ENCODE measurements at regions not wholly inside any gene's neighbourhood (a gene's known extent, or its start where the extent isn't known, plus 50 kb on each side); places are given as distances from the start of the nearest gene placed in this dataset.
"Not testable (repeated sequence)": the region's sequence is repeated elsewhere in the genome, so short reads cannot be mapped to it uniquely, and the experiment has no call there.

DNA sequence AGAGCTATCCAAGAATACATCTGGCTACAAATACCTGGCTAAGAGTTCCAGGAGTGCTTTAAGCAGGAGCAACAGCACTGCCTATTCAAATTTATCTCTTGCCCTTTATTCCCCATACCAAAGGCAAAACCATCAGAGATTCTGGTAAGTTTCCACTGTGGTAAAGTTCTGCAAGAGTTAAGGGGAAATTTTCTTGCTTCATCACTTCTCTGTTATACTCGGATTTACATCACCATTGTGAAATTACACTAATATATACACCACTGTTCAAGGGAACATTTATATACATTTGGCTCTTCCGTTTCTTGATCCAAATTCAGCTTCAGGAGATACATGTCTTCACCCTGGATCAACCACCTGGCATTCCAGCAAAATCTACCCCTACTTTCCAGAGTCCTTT lies 70.8 kb upstream of the PTPN13 start:
- Histone ChIP-seq H3K9me3 (peaks cover 0 to 23% of the 10 kb centered on the region in 2 donors), H3K27me3 (no peaks in the 10 kb centered on the region), H3K27ac (no peak overlapping the region), H3K4me3 (no peak overlapping the region), H3K36me3 (no peaks in the 10 kb centered on the region), H3K4me1 (no peaks in the 10 kb centered on the region)
- no peak for DNase-seq (ENCODE audit: low spot score)
- TF ChIP-seq, protein P1, sequence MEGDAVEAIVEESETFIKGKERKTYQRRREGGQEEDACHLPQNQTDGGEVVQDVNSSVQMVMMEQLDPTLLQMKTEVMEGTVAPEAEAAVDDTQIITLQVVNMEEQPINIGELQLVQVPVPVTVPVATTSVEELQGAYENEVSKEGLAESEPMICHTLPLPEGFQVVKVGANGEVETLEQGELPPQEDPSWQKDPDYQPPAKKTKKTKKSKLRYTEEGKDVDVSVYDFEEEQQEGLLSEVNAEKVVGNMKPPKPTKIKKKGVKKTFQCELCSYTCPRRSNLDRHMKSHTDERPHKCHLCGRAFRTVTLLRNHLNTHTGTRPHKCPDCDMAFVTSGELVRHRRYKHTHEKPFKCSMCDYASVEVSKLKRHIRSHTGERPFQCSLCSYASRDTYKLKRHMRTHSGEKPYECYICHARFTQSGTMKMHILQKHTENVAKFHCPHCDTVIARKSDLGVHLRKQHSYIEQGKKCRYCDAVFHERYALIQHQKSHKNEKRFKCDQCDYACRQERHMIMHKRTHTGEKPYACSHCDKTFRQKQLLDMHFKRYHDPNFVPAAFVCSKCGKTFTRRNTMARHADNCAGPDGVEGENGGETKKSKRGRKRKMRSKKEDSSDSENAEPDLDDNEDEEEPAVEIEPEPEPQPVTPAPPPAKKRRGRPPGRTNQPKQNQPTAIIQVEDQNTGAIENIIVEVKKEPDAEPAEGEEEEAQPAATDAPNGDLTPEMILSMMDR (IDR thresholded peaks at IDR 0.05): no peak

DNA sequence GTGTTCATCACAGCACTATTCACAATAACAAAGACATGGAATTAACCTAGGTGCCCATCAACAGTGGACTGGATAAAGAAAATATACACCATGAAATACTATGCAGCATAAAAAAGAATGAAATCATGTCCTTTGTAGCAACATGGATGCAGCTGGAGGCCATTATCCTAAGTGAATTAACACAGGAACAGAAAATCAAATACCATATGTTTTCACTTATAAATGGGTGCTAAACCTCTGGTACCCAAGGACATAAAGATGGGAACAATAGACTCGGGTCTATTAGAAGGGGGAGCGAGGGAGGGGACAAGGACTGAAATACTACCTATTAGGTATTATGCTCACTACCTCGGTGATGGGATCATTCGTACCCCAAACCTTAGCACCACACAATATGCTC lies 66.4 kb upstream of the PTPN13 start:
- DNase-seq (ENCODE audit: low spot score); H3K4me1 ChIP-seq; H3K36me3 ChIP-seq; H3K27ac ChIP-seq; H3K27me3 ChIP-seq; H3K9me3 ChIP-seq; H3K4me3 ChIP-seq: not testable (repeated sequence)

DNA sequence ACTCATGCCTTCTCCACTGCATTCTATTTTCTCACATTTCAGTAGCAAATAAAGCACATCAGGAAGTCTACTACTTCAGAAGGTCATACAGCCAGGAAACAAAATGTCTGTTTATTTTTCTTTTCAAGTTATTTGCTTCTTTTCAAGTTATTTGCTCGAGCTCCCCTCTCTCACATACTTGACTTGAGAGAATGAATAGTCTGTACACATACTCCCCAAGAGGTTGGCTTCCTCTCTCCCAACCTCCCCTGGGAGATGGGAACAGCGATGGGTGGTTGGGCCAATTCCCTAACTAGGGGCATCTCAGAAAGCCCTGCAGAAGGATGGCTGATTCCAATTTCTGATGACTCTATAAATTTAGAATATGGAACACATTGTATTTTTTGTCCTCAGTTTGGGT lies 64.7 kb upstream of the PTPN13 start:
- no peak overlapping the region for H3K27ac ChIP-seq
- H3K9me3 ChIP-seq: no peaks in the 10 kb centered on the region
- no peak for DNase-seq (ENCODE audit: low spot score)
- no peaks in the 10 kb centered on the region for H3K27me3 ChIP-seq
- H3K4me3 ChIP-seq: no peak overlapping the region
- TF ChIP-seq, protein P1 (IDR thresholded peaks at IDR 0.05): no peak
- H3K36me3 ChIP-seq: no peaks in the 10 kb centered on the region
- H3K4me1 ChIP-seq: no peaks in the 10 kb centered on the region

DNA sequence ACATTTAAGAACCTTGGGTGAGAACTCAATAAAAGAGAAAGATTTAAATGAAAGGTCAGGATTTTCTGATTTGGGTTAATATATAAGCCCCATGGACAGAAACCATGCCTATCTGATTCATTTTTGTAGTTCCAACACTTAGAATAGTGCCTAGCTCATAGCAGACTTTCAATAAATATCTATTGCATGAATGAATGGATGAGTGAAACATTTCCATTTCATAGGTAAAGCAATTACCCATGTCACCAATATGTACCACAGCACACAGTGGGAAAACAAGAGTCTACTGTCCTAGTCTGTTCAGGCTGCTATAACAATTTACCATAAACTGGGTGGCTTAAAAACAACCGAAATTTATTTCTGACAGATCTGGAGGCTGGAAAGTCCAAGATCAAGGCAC lies 63.9 kb upstream of the PTPN13 start:
- Histone ChIP-seq H3K4me1 (no peaks in the 10 kb centered on the region), H3K27me3 (no peaks in the 10 kb centered on the region), H3K27ac (no peak overlapping the region), H3K9me3 (no peaks in the 10 kb centered on the region), H3K36me3 (no peaks in the 10 kb centered on the region), H3K4me3 (no peak overlapping the region)
- TF ChIP-seq, protein P1 (IDR thresholded peaks at IDR 0.05): no peak
- DNase-seq (ENCODE audit: low spot score): no peak

DNA sequence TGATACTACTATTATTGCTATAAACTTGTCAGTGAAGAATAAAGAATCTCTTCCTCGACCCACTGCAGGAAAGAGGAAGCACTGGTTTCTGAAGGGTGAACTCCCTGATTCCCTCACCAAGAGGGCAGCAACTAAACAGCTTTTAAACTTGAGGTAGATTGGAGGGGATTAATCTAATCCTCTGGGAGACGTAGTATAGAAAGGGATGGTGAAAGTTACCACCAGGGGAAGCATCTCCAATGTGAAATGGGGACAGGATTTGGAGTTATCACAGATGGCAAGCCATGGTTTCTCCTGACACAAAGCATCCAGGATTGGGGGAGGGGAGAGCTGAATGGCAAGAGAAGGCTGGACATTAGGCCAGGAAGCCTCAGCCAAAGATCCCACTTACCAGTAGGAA lies 62.7 kb upstream of the PTPN13 start:
- Histone ChIP-seq H3K27me3 (no peaks in the 10 kb centered on the region), H3K36me3 (no peaks in the 10 kb centered on the region), H3K9me3 (no peaks in the 10 kb centered on the region), H3K27ac (no peak overlapping the region), H3K4me3 (no peak overlapping the region), H3K4me1 (no peaks in the 10 kb centered on the region)
- TF ChIP-seq, protein P1 (IDR thresholded peaks at IDR 0.05): no peak
- DNase-seq (ENCODE audit: low spot score): no peak

GRCh38 chr4:86532851-86533250 lies 61.3 kb upstream of the PTPN13 start:
- no peak for DNase-seq (ENCODE audit: low spot score)
- Histone ChIP-seq H3K27me3 (no peaks in the 10 kb centered on the region), H3K4me1 (no peaks in the 10 kb centered on the region), H3K9me3 (no peaks in the 10 kb centered on the region), H3K36me3 (no peaks in the 10 kb centered on the region), H3K27ac (no peak overlapping the region), H3K4me3 (no peak overlapping the region)
- TF ChIP-seq, protein P1 (IDR thresholded peaks at IDR 0.05): no peak

Measured in right atrium auricular region (tissue), 2 donors.